ENCODE measurements at regions not wholly inside any gene's neighbourhood (a gene's known extent, or its start where the extent isn't known, plus 50 kb on each side); places are given as distances from the start of the nearest gene placed in this dataset.
A peak's percentile ranks its signal among the peaks of the same experiment; 100 is the strongest.

GRCh38 chr2:240206630-240207029 lies 66.2 kb upstream of the OTOS start:
- TF ChIP-seq POLR2A (IDR thresholded peaks at IDR 0.05) (no peak), CTCF (IDR thresholded peaks at IDR 0.05) (no peak)
- Histone ChIP-seq H3K27ac (no peak overlapping the region), H3K4me3 (no peak overlapping the region), H3K9me3 (no peaks in the 10 kb centered on the region), H3K36me3 (no peaks in the 10 kb centered on the region), H3K4me1 (no peaks in the 10 kb centered on the region), H3K27me3 (no peaks in the 10 kb centered on the region)
- no peak for DNase-seq
- 44% methylated on average over 2 of the region's 4 CpGs for WGBS (ENCODE audit: insufficient coverage, low coverage, low lambda C conversion rate, missing lambda C conversion rate)
- intact Hi-C loops (cut with DNase I): no loop called here
- ATAC-seq: no peak

GRCh38 chr2:240207661-240208060 lies 67.2 kb upstream of the OTOS start:
- no peak overlapping the region for H3K4me3 ChIP-seq
- no peaks in the 10 kb centered on the region for H3K36me3 ChIP-seq
- no CpG with 5 or more reads among the region's 4 CpGs for WGBS (ENCODE audit: insufficient coverage, low coverage, low lambda C conversion rate, missing lambda C conversion rate)
- peak in 1 of 3 donors; percentile 27 for DNase-seq
- H3K27ac ChIP-seq: no peak overlapping the region
- H3K4me1 ChIP-seq: no peaks in the 10 kb centered on the region
- H3K27me3 ChIP-seq: no peaks in the 10 kb centered on the region
- intact Hi-C loops (cut with DNase I): no loop called here
- no peak for TF ChIP-seq CTCF (IDR thresholded peaks at IDR 0.05)
- TF ChIP-seq POLR2A (IDR thresholded peaks at IDR 0.05): no peak
- no peak for ATAC-seq
- H3K9me3 ChIP-seq: no peaks in the 10 kb centered on the region

GRCh38 chr2:240208096-240208495 lies 67.6 kb upstream of the OTOS start:
- WGBS (ENCODE audit: insufficient coverage, low coverage, low lambda C conversion rate, missing lambda C conversion rate): 100% methylated on average over 1 of the region's 2 CpGs
- no peaks in the 10 kb centered on the region for H3K9me3 ChIP-seq
- H3K27me3 ChIP-seq: no peaks in the 10 kb centered on the region
- H3K27ac ChIP-seq: no peak overlapping the region
- DNase-seq: peak in 1 of 3 donors; percentile 21
- no peaks in the 10 kb centered on the region for H3K4me1 ChIP-seq
- no peaks in the 10 kb centered on the region for H3K36me3 ChIP-seq
- H3K4me3 ChIP-seq: no peak overlapping the region
- ATAC-seq: no peak
- TF ChIP-seq CTCF (IDR thresholded peaks at IDR 0.05) (no peak), POLR2A (IDR thresholded peaks at IDR 0.05) (no peak)
- intact Hi-C loops (cut with DNase I): no loop called here

- Histone ChIP-seq H3K27me3 (no peaks in the 10 kb centered on the region), H3K36me3 (no peaks in the 10 kb centered on the region), H3K9me3 (no peaks in the 10 kb centered on the region), H3K27ac (no peak overlapping the region), H3K4me1 (no peaks in the 10 kb centered on the region), H3K4me3 (no peak overlapping the region)
- ATAC-seq (no peak), DNase-seq (peak in 1 of 3 donors; percentile 33)
- intact Hi-C loops (cut with DNase I): no loop called here
- 20% methylated on average over 1 of the region's 14 CpGs for WGBS (ENCODE audit: insufficient coverage, low coverage, low lambda C conversion rate, missing lambda C conversion rate)
- no peak for TF ChIP-seq POLR2A (IDR thresholded peaks at IDR 0.05)
- TF ChIP-seq CTCF (IDR thresholded peaks at IDR 0.05): no peak
Observed at GRCh38 chr2:240208631-240209211, 68.3 kb upstream of the OTOS start.

GRCh38 chr2:240209493-240209892 lies 69.0 kb upstream of the OTOS start:
- ATAC-seq (no peak), DNase-seq (peak in 1 of 3 donors; percentile 38)
- WGBS (ENCODE audit: insufficient coverage, low coverage, low lambda C conversion rate, missing lambda C conversion rate): 73% methylated on average over 4 of the region's 9 CpGs
- no peak overlapping the region for H3K27ac ChIP-seq
- TF ChIP-seq CTCF (IDR thresholded peaks at IDR 0.05): no peak
- no peak for TF ChIP-seq POLR2A (IDR thresholded peaks at IDR 0.05)
- H3K36me3 ChIP-seq: no peaks in the 10 kb centered on the region
- H3K4me1 ChIP-seq: no peaks in the 10 kb centered on the region
- H3K4me3 ChIP-seq: no peak overlapping the region
- H3K27me3 ChIP-seq: no peaks in the 10 kb centered on the region
- H3K9me3 ChIP-seq: no peaks in the 10 kb centered on the region
- intact Hi-C loops (cut with DNase I): no loop called here

Data from right lobe of liver (tissue), 6 donors.